ENCODE measurements at regions not wholly inside any gene's neighbourhood (a gene's known extent, or its start where the extent isn't known, plus 50 kb on each side); places are given as distances from the start of the nearest gene placed in this dataset.

GRCh38 chr2:67689651-67690050 is 292.5 kb downstream of the ETAA1 start:
- Mint-ChIP-seq H3K9me3 (peaks cover 6% of the 10 kb centered on the region), H3K27ac (ENCODE audit: low read depth) (no peak overlapping the region), H3K36me3 (ENCODE audit: insufficient read depth) (no peaks in the 10 kb centered on the region), H3K4me3 (no peak overlapping the region), H3K27me3 (peaks cover 22% of the 10 kb centered on the region), H3K4me1 (no peaks in the 10 kb centered on the region)
- ATAC-seq (replicated peaks; ENCODE audit: extremely low read depth, poor library complexity, severe bottlenecking) (no peak), DNase-seq (ENCODE audit: low spot score in 2 of 2) (no peak)

- DNase-seq (ENCODE audit: low spot score in 2 of 2) (no peak), ATAC-seq (replicated peaks; ENCODE audit: extremely low read depth, poor library complexity, severe bottlenecking) (no peak)
- H3K9me3 Mint-ChIP-seq, result peaks cover 6% of the 10 kb centered on the region
- no peaks in the 10 kb centered on the region for H3K4me1 Mint-ChIP-seq
- no peak overlapping the region for H3K4me3 Mint-ChIP-seq
- no peaks in the 10 kb centered on the region for H3K36me3 Mint-ChIP-seq (ENCODE audit: insufficient read depth)
- peaks cover 13% of the 10 kb centered on the region for H3K27me3 Mint-ChIP-seq
- no peak overlapping the region for H3K27ac Mint-ChIP-seq (ENCODE audit: low read depth)
Measured at GRCh38 chr2:67694445-67694844, 297.3 kb downstream of the ETAA1 start.

GRCh38 chr2:67701011-67701410 is 303.9 kb downstream of the ETAA1 start:
- no peak for DNase-seq (ENCODE audit: low spot score in 2 of 2)
- no peaks in the 10 kb centered on the region for H3K27me3 Mint-ChIP-seq
- H3K4me3 Mint-ChIP-seq, result no peak overlapping the region
- no peak for ATAC-seq (replicated peaks; ENCODE audit: extremely low read depth, poor library complexity, severe bottlenecking)
- no peaks in the 10 kb centered on the region for H3K9me3 Mint-ChIP-seq
- H3K36me3 Mint-ChIP-seq (ENCODE audit: insufficient read depth), result no peaks in the 10 kb centered on the region
- H3K4me1 Mint-ChIP-seq, result no peaks in the 10 kb centered on the region
- H3K27ac Mint-ChIP-seq (ENCODE audit: low read depth), result no peak overlapping the region

GRCh38 chr2:67702284-67702683 is 305.2 kb downstream of the ETAA1 start:
- ATAC-seq (replicated peaks; ENCODE audit: extremely low read depth, poor library complexity, severe bottlenecking) (no peak), DNase-seq (ENCODE audit: low spot score in 2 of 2) (no peak)
- Mint-ChIP-seq H3K4me3 (no peak overlapping the region), H3K36me3 (ENCODE audit: insufficient read depth) (no peaks in the 10 kb centered on the region), H3K4me1 (no peaks in the 10 kb centered on the region), H3K9me3 (no peaks in the 10 kb centered on the region), H3K27me3 (no peaks in the 10 kb centered on the region), H3K27ac (ENCODE audit: low read depth) (no peak overlapping the region)

GRCh38 chr2:67702937-67703336 is 305.8 kb downstream of the ETAA1 start:
- ATAC-seq (replicated peaks; ENCODE audit: extremely low read depth, poor library complexity, severe bottlenecking), result no peak
- H3K9me3 Mint-ChIP-seq, result no peaks in the 10 kb centered on the region
- no peaks in the 10 kb centered on the region for H3K27me3 Mint-ChIP-seq
- H3K4me3 Mint-ChIP-seq, result no peak overlapping the region
- H3K27ac Mint-ChIP-seq (ENCODE audit: low read depth), result no peak overlapping the region
- no peak for DNase-seq (ENCODE audit: low spot score in 2 of 2)
- no peaks in the 10 kb centered on the region for H3K36me3 Mint-ChIP-seq (ENCODE audit: insufficient read depth)
- no peaks in the 10 kb centered on the region for H3K4me1 Mint-ChIP-seq

GRCh38 chr2:67706082-67706481 is 308.9 kb downstream of the ETAA1 start:
- Mint-ChIP-seq H3K4me3 (no peak overlapping the region), H3K4me1 (no peaks in the 10 kb centered on the region), H3K27me3 (no peaks in the 10 kb centered on the region), H3K9me3 (no peaks in the 10 kb centered on the region), H3K36me3 (ENCODE audit: insufficient read depth) (no peaks in the 10 kb centered on the region), H3K27ac (ENCODE audit: low read depth) (no peak overlapping the region)
- DNase-seq (ENCODE audit: low spot score in 2 of 2), result no peak
- no peak for ATAC-seq (replicated peaks; ENCODE audit: extremely low read depth, poor library complexity, severe bottlenecking)

GRCh38 chr2:67707896-67708295 is 310.8 kb downstream of the ETAA1 start:
- DNase-seq (ENCODE audit: low spot score in 2 of 2) (no peak), ATAC-seq (replicated peaks; ENCODE audit: extremely low read depth, poor library complexity, severe bottlenecking) (no peak)
- H3K27me3 Mint-ChIP-seq, result no peaks in the 10 kb centered on the region
- no peaks in the 10 kb centered on the region for H3K9me3 Mint-ChIP-seq
- H3K36me3 Mint-ChIP-seq (ENCODE audit: insufficient read depth), result no peaks in the 10 kb centered on the region
- no peak overlapping the region for H3K4me3 Mint-ChIP-seq
- no peak overlapping the region for H3K27ac Mint-ChIP-seq (ENCODE audit: low read depth)
- H3K4me1 Mint-ChIP-seq, result no peaks in the 10 kb centered on the region

- H3K27ac Mint-ChIP-seq (ENCODE audit: low read depth), result no peak overlapping the region
- no peaks in the 10 kb centered on the region for H3K36me3 Mint-ChIP-seq (ENCODE audit: insufficient read depth)
- H3K4me3 Mint-ChIP-seq, result no peak overlapping the region
- no peaks in the 10 kb centered on the region for H3K27me3 Mint-ChIP-seq
- ATAC-seq (replicated peaks; ENCODE audit: extremely low read depth, poor library complexity, severe bottlenecking) (no peak), DNase-seq (ENCODE audit: low spot score in 2 of 2) (no peak)
- H3K4me1 Mint-ChIP-seq, result no peaks in the 10 kb centered on the region
- no peaks in the 10 kb centered on the region for H3K9me3 Mint-ChIP-seq
Measured at GRCh38 chr2:67709835-67710234, 312.7 kb downstream of the ETAA1 start.

- no peaks in the 10 kb centered on the region for H3K27me3 Mint-ChIP-seq
- no peaks in the 10 kb centered on the region for H3K4me1 Mint-ChIP-seq
- H3K27ac Mint-ChIP-seq (ENCODE audit: low read depth), result no peak overlapping the region
- ATAC-seq (replicated peaks; ENCODE audit: extremely low read depth, poor library complexity, severe bottlenecking) (no peak), DNase-seq (ENCODE audit: low spot score in 2 of 2) (no peak)
- H3K9me3 Mint-ChIP-seq, result no peaks in the 10 kb centered on the region
- no peak overlapping the region for H3K4me3 Mint-ChIP-seq
- no peaks in the 10 kb centered on the region for H3K36me3 Mint-ChIP-seq (ENCODE audit: insufficient read depth)
Measured at GRCh38 chr2:67712484-67712883, 315.4 kb downstream of the ETAA1 start.

GRCh38 chr2:67713376-67713775 is 316.2 kb downstream of the ETAA1 start:
- Mint-ChIP-seq H3K36me3 (ENCODE audit: insufficient read depth) (no peaks in the 10 kb centered on the region), H3K27me3 (no peaks in the 10 kb centered on the region), H3K27ac (ENCODE audit: low read depth) (no peak overlapping the region), H3K9me3 (no peaks in the 10 kb centered on the region), H3K4me3 (no peak overlapping the region), H3K4me1 (no peaks in the 10 kb centered on the region)
- no peak for DNase-seq (ENCODE audit: low spot score in 2 of 2)
- no peak for ATAC-seq (replicated peaks; ENCODE audit: extremely low read depth, poor library complexity, severe bottlenecking)

- ATAC-seq (replicated peaks; ENCODE audit: extremely low read depth, poor library complexity, severe bottlenecking), result no peak
- H3K4me3 Mint-ChIP-seq, result no peak overlapping the region
- no peak overlapping the region for H3K27ac Mint-ChIP-seq (ENCODE audit: low read depth)
- no peaks in the 10 kb centered on the region for H3K27me3 Mint-ChIP-seq
- no peaks in the 10 kb centered on the region for H3K4me1 Mint-ChIP-seq
- no peak for DNase-seq (ENCODE audit: low spot score in 2 of 2)
- peaks cover 7% of the 10 kb centered on the region for H3K9me3 Mint-ChIP-seq
- H3K36me3 Mint-ChIP-seq (ENCODE audit: insufficient read depth), result no peaks in the 10 kb centered on the region
Measured at GRCh38 chr2:67716895-67717396, 319.8 kb downstream of the ETAA1 start.

- Mint-ChIP-seq H3K27ac (ENCODE audit: low read depth) (no peak overlapping the region), H3K4me1 (no peaks in the 10 kb centered on the region), H3K9me3 (peaks cover 7% of the 10 kb centered on the region), H3K4me3 (no peak overlapping the region), H3K36me3 (ENCODE audit: insufficient read depth) (no peaks in the 10 kb centered on the region), H3K27me3 (no peaks in the 10 kb centered on the region)
- DNase-seq (ENCODE audit: low spot score in 2 of 2), result no peak
- ATAC-seq (replicated peaks; ENCODE audit: extremely low read depth, poor library complexity, severe bottlenecking), result no peak
Measured at GRCh38 chr2:67717692-67718091, 320.6 kb downstream of the ETAA1 start.

GRCh38 chr2:67719351-67719750 is 322.2 kb downstream of the ETAA1 start:
- H3K4me3 Mint-ChIP-seq, result no peak overlapping the region
- no peak for ATAC-seq (replicated peaks; ENCODE audit: extremely low read depth, poor library complexity, severe bottlenecking)
- H3K9me3 Mint-ChIP-seq, result peaks cover 7% of the 10 kb centered on the region
- H3K4me1 Mint-ChIP-seq, result no peaks in the 10 kb centered on the region
- H3K27me3 Mint-ChIP-seq, result no peaks in the 10 kb centered on the region
- DNase-seq (ENCODE audit: low spot score in 2 of 2), result no peak
- H3K36me3 Mint-ChIP-seq (ENCODE audit: insufficient read depth), result no peaks in the 10 kb centered on the region
- no peak overlapping the region for H3K27ac Mint-ChIP-seq (ENCODE audit: low read depth)

- H3K27me3 Mint-ChIP-seq, result no peaks in the 10 kb centered on the region
Measured at GRCh38 chr2:67721516-67721915, 324.4 kb downstream of the ETAA1 start.

More at GRCh38 chr2:67721516-67721915, 324.4 kb downstream of the ETAA1 start:
- Mint-ChIP-seq H3K27ac (ENCODE audit: low read depth) (no peak overlapping the region), H3K4me3 (no peak overlapping the region), H3K36me3 (ENCODE audit: insufficient read depth) (no peaks in the 10 kb centered on the region), H3K9me3 (peaks cover 7% of the 10 kb centered on the region), H3K4me1 (no peaks in the 10 kb centered on the region)
- DNase-seq (ENCODE audit: low spot score in 2 of 2) (no peak), ATAC-seq (replicated peaks; ENCODE audit: extremely low read depth, poor library complexity, severe bottlenecking) (no peak)
